HCT116 (cell line): ENCODE measurements at regions not wholly inside any gene's neighbourhood (a gene's known extent, or its start where the extent isn't known, plus 50 kb on each side); places are given as distances from the start of the nearest gene placed in this dataset.

ENCODE experiments used
- ATF3 ChIP-seq: IDR thresholded peaks from 2 replicates; pipeline ENCODE4 v1.6.1; 2012
- CEBPB ChIP-seq: IDR thresholded peaks from 2 replicates; pipeline ENCODE4 v1.6.1; 2012; ENCODE audit warnings: low read depth
- CTCF ChIP-seq, 3 experiments: fragments of 200-600 bp in 1 of 3; sonication (generic) in 1 of 3; IDR thresholded peaks in 2 of 3; conservative IDR thresholded peaks in 1 of 3; 2 replicates each; pipeline ENCODE4 v1.5.1; 2012 to 2017; ENCODE audit warnings: low read depth in 2 of 3, low read length in 2 of 3, antibody characterized with exemption in 1 of 3, borderline replicate concordance in 1 of 3, control low read depth in 1 of 3, mild to moderate bottlenecking in 1 of 3, mixed read lengths in 1 of 3, mixed run types in 1 of 3, moderate library complexity in 1 of 3; ENCODE audit not compliant: insufficient read depth in 1 of 3
- ELF1 ChIP-seq: IDR thresholded peaks from 2 replicates; pipeline ENCODE4 v1.6.1; 2012; ENCODE audit warnings: low read depth, borderline replicate concordance
- EZH2phosphoT487 ChIP-seq: fragments of 200-600 bp; IDR thresholded peaks from 2 replicates; pipeline ENCODE4 v1.6.1; 2018; ENCODE audit warnings: antibody characterized with exemption, borderline replicate concordance
- FOSL1 ChIP-seq: IDR thresholded peaks from 2 replicates; pipeline ENCODE4 v1.6.1; 2012; ENCODE audit warnings: low read depth
- MAX ChIP-seq: IDR thresholded peaks from 2 replicates; pipeline ENCODE4 v1.6.1; 2012
- POLR2A ChIP-seq: IDR thresholded peaks from 2 replicates; pipeline ENCODE4 v1.7.0; 2011; ENCODE audit warnings: borderline replicate concordance; ENCODE audit not compliant: insufficient read depth, insufficient read length; ENCODE audit errors: extremely low read depth
- POLR2AphosphoS5 ChIP-seq: IDR thresholded peaks from 2 replicates; pipeline ENCODE4 v1.6.1; 2011; ENCODE audit warnings: mild to moderate bottlenecking, low read depth, low read length, moderate library complexity
- RAD21 ChIP-seq: IDR thresholded peaks from 2 replicates; pipeline ENCODE4 v1.6.1; 2012; ENCODE audit warnings: low read depth, mild to moderate bottlenecking
- REST ChIP-seq: IDR thresholded peaks from 2 replicates; pipeline ENCODE4 v1.6.1; 2012; ENCODE audit warnings: low read depth
- TCF7L2 ChIP-seq: IDR thresholded peaks from 2 replicates; pipeline ENCODE4 v1.7.0; 2011; ENCODE audit warnings: borderline replicate concordance, inconsistent platforms; ENCODE audit not compliant: insufficient read depth, insufficient read length; ENCODE audit errors: extremely low read depth
- ZNF274 ChIP-seq: fragments of 200-500 bp; sonication (Bioruptor generic); IDR thresholded peaks from 2 replicates; pipeline ENCODE4 v1.6.1; 2014; ENCODE audit warnings: mild to moderate bottlenecking, low read depth, low read length, inconsistent platforms

GRCh38 chr3:80771085-80771484 lies 990.4 kb downstream of the GBE1 start:
- no peak for TF ChIP-seq ZNF274
- TF ChIP-seq RAD21, result no peak
- TF ChIP-seq CTCF (IDR thresholded peaks at IDR 0.05 in 2 of 3, conservative IDR thresholded peaks at IDR 0.05 in 1 of 3; ENCODE audit: borderline replicate concordance in 1 of 3, insufficient read depth in 1 of 3, low read depth in 2 of 3, low read length in 2 of 3), result no peak
- no peak for TF ChIP-seq POLR2AphosphoS5
- TF ChIP-seq REST, result no peak
- TF ChIP-seq CEBPB, result no peak
- no peak for TF ChIP-seq ATF3
- TF ChIP-seq EZH2phosphoT487, result no peak
- no peak for TF ChIP-seq TCF7L2
- no peak for TF ChIP-seq POLR2A
- TF ChIP-seq MAX, result no peak
- TF ChIP-seq ELF1, result no peak
- no peak for TF ChIP-seq FOSL1
